Left hindlimb (tissue), 1 donor: ENCODE measurements at regions not wholly inside any gene's neighbourhood (a gene's known extent, or its start where the extent isn't known, plus 50 kb on each side); places are given as distances from the start of the nearest gene placed in this dataset.
A peak's percentile ranks its signal among the peaks of the same experiment; 100 is the strongest.

Source experiments
- DNase-seq: peaks from one replicate; pipeline ENCODE4 v3.0.0-alpha.2; 2018

DNA sequence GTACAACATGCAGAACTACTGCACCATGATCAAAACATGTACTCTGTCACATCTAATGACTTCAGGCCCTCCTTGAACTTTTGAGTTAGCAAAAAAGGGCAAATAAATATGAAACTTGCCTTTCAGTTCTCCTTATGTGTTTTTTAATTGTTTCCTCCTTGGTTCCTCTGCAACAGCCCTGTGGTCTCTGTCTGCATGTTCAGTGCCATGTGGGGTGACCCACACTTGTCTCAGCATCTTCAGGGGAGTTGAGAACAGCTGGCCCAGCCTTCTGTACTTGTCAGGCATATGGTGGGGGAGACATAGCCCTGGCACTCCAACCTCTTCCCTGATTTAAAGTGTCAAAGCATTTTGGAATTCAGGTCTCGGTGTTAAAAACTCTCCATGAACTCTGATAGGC, 188.0 kb upstream of the PGRMC2 start:
- DNase-seq: no peak

DNA sequence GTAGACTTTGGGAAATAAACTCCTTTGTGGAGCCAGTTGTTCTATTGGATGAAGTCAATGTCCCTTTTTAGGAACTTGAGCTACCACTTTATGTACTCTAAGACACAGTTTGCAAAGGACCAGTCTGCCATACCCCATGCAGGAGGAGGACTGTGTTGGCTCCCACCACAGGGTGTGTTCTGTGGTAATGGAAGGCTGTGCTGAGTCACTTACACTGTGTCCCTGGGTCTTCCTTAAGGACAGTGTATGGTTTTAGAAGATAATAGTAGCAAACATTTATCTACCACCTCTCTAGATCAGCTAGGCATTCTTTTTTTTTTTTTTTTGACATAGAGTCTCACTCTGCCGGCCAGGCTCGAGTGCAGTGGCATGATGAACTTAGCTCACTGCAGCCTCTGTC, 184.0 kb upstream of the PGRMC2 start:
- peak; percentile 45 for DNase-seq

- no peak for DNase-seq
Observed at GRCh38 chr4:128470492-128471053, 183.0 kb upstream of the PGRMC2 start.

DNA sequence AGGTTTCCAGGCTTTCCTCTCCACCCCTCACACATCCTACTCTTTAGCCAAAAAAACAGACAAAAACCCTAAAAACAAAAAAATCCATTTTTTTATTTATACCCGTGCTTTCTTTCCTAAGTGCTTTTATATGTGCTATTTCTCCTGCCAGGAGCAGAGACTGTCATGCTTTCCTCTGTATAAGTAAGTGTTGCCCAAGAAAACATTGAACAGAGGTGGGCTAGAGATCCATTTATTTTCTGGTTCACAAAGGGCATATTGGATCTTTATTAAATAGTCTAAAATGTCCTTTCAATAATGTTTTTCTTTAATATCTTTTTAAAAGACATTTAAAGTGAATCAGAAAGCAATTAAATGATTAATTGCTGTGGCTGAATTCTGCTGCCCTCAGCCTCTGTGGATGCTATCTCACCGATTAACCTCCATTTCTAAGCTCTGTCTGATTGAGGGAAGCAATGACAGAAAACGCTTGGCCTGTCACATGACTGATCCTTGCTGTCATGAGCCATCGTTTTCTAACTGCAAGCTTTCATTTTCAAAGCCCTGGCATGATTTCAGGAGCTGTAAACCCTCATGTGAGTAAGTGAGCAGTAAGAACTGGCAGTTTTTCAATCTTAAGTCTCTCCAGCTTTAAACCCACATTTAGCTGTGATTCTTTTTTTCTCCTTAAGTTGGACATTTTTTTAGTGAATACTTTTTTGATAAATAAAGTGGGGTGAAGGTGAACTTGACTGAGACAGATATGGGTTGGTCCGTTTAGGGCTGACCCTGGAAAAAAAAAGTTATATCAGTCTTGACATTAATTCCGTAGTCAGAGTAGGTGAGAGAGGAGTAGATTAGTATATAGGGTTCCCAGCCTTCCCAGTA, 180.7 kb upstream of the PGRMC2 start:
- DNase-seq: peak; percentile 53

- no peak for DNase-seq
Observed at GRCh38 chr4:128465523-128465922, 177.9 kb upstream of the PGRMC2 start.

DNA sequence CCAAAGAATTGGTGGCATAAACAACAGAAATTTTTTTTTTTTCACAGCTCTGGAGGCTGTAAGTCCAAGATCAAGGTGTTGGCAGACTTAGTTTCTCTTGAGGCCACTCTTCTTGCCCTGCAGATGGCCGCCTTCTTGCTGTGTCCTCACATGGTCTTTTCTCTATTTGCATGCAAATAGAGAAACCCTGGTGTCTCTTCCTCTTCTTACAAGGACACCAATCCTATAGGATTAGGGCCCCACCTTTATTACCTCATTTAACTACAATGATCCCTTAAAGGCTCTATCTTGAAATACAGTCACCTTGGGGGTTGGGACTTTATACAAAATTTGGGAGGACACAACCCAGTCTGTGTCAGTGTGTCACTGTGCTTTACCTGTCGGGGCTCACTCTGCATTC, 175.4 kb upstream of the PGRMC2 start:
- DNase-seq: no peak

DNA sequence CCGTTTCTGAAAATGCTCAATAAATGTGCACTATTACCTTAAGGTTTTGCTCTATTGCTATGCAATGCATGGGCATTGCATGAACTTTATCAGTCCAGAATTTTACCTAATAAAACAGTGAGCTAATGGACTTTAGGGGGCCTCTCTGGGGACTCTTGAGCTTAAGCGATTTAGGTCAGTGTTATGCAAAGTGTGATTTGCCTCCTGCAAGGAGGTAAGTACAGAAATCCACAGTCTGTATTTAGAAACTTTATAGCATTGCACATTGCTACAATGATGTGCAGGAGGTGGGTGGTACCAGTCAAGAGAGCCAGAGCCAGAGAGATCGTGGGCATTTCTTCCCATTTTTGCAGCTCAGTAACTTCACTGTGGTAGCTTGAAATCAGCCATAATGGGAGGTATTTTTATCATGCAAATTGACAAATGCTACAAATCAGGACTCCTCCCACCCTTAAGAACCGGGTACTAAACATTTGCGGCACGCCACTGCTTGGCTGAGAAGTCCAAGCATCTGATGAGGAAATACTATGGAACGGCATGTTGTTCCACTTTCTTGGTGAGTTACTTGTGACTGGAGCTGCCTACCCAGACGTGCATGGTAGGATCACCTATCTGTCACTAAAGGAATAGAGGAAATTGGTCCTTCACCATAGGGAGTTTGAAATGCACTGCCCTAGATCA, 174.6 kb upstream of the PGRMC2 start:
- no peak for DNase-seq

DNA sequence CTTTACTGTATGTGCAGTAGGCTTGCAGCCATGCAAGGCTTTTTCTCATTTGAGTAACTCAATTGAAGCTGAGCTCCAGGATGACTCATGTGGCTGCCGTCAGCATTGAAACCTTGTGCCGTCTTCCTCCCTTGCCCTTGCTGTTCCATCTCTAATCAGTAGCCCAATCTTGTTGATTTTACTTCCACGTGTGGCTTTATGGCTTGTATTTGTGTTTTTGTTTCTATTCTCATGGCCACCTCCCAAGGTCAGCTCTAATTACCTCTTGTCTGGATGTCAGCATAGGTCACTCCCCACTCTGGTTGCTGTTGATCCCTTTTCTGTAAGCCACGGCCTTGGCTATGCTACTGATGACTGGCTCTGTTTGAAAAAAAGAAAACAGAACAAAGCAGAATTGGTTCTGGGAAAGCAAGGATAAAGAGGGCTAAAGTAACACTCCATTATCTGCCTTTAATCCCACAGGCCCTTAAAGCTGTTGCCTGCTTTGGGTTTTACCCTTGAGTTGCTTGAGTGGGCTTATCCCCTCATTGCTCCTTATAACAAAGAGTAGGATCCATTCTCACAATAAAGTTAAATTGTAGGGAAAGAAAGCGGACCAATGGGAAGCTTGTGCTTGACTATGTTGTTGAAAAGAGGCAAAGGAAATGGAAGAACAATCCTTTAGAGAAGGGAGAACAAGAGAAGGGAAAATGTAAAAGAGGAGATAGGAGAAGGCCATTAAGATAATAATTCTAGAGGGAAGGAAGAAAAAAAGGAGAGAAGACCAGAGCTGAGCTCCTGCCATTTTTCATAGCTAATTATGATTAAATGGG, 173.9 kb upstream of the PGRMC2 start:
- no peak for DNase-seq

- DNase-seq: no peak
Observed at GRCh38 chr4:128459547-128459946, 171.9 kb upstream of the PGRMC2 start.

DNA sequence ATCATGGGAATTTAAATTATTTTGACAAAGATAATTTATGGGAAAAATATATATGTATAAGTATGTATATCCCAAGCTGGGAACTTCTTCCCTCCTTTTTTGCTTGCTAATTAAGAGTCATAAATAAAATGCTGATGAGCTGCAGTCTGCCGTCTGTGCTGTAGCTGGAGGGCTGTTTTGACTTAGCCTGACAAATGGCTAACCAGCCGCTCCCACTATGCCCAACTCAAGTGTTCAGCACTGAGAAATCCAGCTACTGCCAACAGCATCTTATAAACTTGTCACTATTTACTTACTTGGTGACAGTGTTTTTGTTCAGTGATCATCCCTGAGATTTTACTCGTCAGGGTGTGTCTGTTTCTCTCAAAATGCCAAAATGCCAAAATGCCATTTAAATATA, 171.2 kb upstream of the PGRMC2 start:
- DNase-seq: no peak

- no peak for DNase-seq
Observed at GRCh38 chr4:128457726-128458125, 170.1 kb upstream of the PGRMC2 start.

DNA sequence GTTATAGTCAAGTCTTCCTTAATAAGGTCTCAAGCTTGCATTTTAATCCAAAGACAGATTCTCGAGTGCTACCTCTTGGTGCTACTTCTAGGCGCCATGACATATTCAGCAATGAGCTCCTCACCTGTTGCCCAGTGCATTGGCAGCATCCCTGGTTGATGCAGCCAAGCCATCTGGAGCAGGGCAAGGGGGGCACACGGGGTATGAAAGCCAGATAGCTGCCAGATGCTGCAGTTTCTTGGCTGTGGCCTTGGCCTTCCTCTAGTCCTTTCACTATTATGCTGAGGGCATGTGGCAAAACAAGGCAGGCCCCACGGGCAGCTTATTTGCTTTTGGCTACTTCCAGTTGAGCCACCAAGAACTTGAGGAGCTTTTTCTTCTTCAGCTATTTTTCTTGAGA, 168.6 kb upstream of the PGRMC2 start:
- no peak for DNase-seq

DNA sequence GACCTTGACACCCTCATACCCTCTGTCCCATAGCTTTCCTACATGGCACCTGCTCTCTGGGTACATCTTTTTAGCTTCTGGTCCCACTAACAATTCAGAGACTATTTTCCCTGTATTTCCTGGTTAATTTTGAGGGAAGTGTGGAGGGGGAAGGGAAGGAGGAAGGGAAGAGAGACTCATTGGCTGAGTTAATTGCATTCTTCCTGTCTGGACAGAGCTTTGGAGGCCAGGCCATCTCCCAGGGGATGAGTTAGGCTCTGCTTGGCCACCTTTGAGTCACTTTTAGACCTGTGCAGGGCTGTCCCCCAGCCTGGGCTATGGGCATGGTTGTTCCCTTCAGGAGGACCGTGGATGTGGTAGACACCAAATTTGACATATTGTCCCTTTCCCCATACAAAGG, 167.9 kb upstream of the PGRMC2 start:
- DNase-seq: no peak

- no peak for DNase-seq
Observed at GRCh38 chr4:128454881-128455280, 167.3 kb upstream of the PGRMC2 start.

GRCh38 chr4:128454281-128454871, 166.8 kb upstream of the PGRMC2 start:
- DNase-seq: peak; percentile 87

GRCh38 chr4:128452415-128452814, 164.8 kb upstream of the PGRMC2 start:
- no peak for DNase-seq

DNA sequence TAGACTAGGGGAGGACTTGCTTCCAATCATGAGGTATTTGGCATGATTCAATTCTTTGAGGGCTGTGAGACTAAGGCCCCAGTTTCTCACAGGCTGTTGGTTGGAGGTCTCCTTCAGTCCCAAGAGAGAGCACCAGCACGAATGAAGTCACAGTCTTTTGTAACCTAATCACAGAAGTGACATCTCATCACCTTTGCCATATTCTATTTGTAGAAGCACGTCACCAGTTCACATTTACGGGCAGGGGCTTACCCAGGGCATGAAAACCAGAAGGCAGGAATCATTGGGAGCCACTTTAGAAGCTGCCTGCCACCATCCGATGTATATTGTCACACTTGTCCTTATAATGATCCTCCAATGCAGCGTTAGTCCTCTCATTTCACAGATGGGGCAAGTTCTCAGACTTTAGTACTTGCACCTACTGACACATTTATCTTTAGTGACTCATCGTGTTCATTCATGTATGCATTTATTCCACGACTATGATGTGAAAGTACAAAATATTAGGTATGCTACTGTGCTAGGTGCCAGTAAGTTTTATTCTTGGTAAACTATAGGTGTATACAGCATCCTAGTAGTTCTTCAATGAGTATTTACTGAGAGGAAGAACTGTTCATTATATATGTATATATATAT, 163.8 kb upstream of the PGRMC2 start:
- no peak for DNase-seq

DNA sequence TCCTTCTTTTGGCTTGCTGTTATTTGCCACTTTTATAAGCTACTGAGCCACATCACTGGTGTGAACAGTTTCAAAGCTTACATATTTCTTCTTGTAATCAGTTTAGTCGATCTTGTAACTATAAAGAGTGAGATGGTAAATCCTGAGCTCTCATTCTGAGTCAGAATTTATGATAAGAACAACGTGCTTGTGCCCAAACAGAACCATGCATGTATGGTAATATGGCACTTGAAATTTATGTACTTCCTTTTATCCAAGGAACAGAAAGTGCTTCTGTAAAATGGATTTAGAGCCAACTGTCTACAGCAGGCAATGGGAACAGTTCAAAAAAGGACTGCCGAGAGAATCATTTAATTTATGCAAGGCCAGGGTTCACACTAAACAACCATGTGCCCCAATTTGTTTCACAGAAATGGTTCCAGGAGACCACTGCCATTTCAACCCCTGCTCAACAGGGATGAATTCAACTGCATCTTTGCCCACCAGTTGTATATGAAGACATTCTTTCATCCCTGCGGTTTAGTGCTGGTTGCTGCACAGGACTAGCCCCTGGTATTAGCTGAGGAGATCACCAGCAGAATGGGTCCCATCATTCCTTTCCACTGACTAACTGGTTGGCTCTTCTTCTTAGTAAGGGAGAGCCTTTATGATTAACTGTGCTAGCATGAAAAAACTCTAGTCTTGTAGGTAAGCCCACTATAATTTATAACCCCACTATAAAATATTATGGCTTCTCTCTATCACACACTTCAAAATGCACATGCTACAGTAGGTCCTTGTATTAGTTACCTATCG, 162.9 kb upstream of the PGRMC2 start:
- DNase-seq: no peak

DNA sequence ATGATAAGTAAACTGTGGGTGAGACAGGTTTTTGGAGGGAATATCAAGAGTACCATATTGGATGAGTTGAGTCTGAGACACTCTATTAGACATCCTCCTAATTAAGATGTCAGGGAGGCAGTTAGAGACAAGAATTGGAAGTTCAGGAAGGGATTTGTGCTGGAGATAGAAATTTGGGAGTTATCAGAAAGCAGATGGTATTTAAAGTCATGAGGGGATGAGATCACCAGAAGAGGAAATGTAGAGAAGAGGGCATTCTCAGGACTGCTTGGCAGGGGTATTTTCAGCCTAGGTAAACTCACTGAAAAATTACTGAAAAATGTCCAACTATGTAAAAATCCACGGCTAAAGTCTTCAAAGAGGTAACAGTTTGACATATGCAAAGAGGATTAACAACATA, 161.6 kb upstream of the PGRMC2 start:
- DNase-seq: no peak

- DNase-seq: no peak
Observed at GRCh38 chr4:128444544-128445302, 157.1 kb upstream of the PGRMC2 start.

DNA sequence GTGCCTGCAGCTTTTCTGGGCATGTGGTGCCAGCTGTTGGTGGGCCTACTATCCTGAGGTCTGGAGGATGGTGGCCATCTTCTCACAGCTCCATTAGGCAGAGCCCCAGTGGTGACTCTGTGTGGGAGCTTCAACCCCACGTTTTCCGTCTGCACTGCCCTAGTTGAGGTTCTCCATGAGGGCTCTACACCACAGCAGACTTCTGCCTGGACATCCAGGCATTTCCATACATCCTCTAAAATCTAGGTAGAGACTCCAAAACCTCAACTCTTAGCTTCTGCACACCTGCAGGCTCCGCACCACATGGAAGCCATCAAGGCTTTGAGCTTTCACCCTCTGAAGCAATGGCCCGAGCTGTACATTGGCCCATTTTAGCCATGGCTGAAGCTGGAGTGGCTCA, 153.3 kb upstream of the PGRMC2 start:
- DNase-seq: no peak
